Neural cell (in vitro differentiated cells): ENCODE measurements at regions not wholly inside any gene's neighbourhood (a gene's known extent, or its start where the extent isn't known, plus 50 kb on each side); places are given as distances from the start of the nearest gene placed in this dataset.

Experiments
- RAD21 ChIP-seq: fragments of 450-650 bp; conservative IDR thresholded peaks from 2 replicates; pipeline ENCODE4 v1.6.1; 2014; ENCODE audit warnings: antibody characterized with exemption, mild to moderate bottlenecking, moderate library complexity
- REST ChIP-seq: IDR thresholded peaks from 2 replicates; pipeline ENCODE4 v1.6.1; 2012; ENCODE audit warnings: borderline replicate concordance

GRCh38 chr20:48209102-48209501, 423.8 kb upstream of the SULF2 start:
- no peak for TF ChIP-seq RAD21
- no peak for TF ChIP-seq REST
